OCI-LY7 (cell line): ENCODE measurements at regions not wholly inside any gene's neighbourhood (a gene's known extent, or its start where the extent isn't known, plus 50 kb on each side); places are given as distances from the start of the nearest gene placed in this dataset.

Source experiments
- CTCF ChIP-seq: fragments of 200-600 bp; sonication (generic); conservative IDR thresholded peaks from 2 replicates; pipeline ENCODE4 v1.5.1; 2014; ENCODE audit warnings: mild to moderate bottlenecking, antibody characterized with exemption, low read length, moderate library complexity, mixed read lengths
- EZH2phosphoT487 ChIP-seq: fragments of 200-600 bp; sonication (generic); IDR thresholded peaks from 2 replicates; pipeline ENCODE4 v1.6.1; 2018; ENCODE audit warnings: low read depth, borderline replicate concordance, mild to moderate bottlenecking, mixed run types, antibody characterized with exemption, low read length, moderate library complexity, mixed read lengths

- no peak for TF ChIP-seq CTCF
- no peak for TF ChIP-seq EZH2phosphoT487
Measured at GRCh38 chr14:61847861-61848260, 85.6 kb downstream of the SNAPC1 start.
